GM23338 (cell line): ENCODE measurements at regions not wholly inside any gene's neighbourhood (a gene's known extent, or its start where the extent isn't known, plus 50 kb on each side); places are given as distances from the start of the nearest gene placed in this dataset.

Experiments used
- ATAC-seq: fragments of 200-7000 bp; cut with Tn5 transposase; 3 replicates; pipeline ENCODE4 v1.9.1; 2020
- DNase-seq: peaks from one replicate; pipeline ENCODE4 v3.0.0-alpha.2; 2015; ENCODE audit warnings: low spot score
- H2AFZ ChIP-seq: fragments of 200-600 bp; sonication (generic); 2 replicates; pipeline ENCODE4 v1.8.0; 2016; ENCODE audit warnings: antibody characterized with exemption, mild to moderate bottlenecking, moderate library complexity
- H3F3A ChIP-seq: fragments of 200-600 bp; sonication (generic); replicated peaks from 2 replicates; pipeline ENCODE4 v1.8.0; 2017; ENCODE audit warnings: antibody characterized with exemption, mixed run types, low read depth
- H3K27ac ChIP-seq: fragments of 200-600 bp; sonication (generic); 2 replicates; pipeline ENCODE4 v1.6.1; 2016; ENCODE audit warnings: low read depth
- H3K27me3 ChIP-seq: fragments of 200-600 bp; sonication (generic); 2 replicates; pipeline ENCODE4 v1.8.0; 2016; ENCODE audit warnings: mild to moderate bottlenecking, mixed run types, moderate library complexity; ENCODE audit not compliant: insufficient read depth
- H3K36me3 ChIP-seq: fragments of 200-600 bp; sonication (generic); 2 replicates; pipeline ENCODE4 v1.8.0; 2016; ENCODE audit warnings: mild to moderate bottlenecking; ENCODE audit not compliant: insufficient read depth
- H3K4me1 ChIP-seq: fragments of 200-600 bp; sonication (generic); 2 replicates; pipeline ENCODE4 v1.8.0; 2016; ENCODE audit warnings: mild to moderate bottlenecking, moderate library complexity; ENCODE audit not compliant: insufficient read depth
- H3K4me2 ChIP-seq: fragments of 200-600 bp; sonication (generic); 2 replicates; pipeline ENCODE4 v1.7.1; 2017; ENCODE audit warnings: mixed run types
- H3K4me3 ChIP-seq: fragments of 200-600 bp; sonication (generic); 2 replicates; pipeline ENCODE4 v1.6.1; 2016; ENCODE audit warnings: mixed run types
- H3K79me2 ChIP-seq: fragments of 200-600 bp; sonication (generic); replicated peaks from 2 replicates; pipeline ENCODE4 v1.8.0; 2017; ENCODE audit warnings: mild to moderate bottlenecking; ENCODE audit not compliant: insufficient read depth
- H3K9me2 ChIP-seq: fragments of 200-600 bp; sonication (generic); 2 replicates; pipeline ENCODE4 v1.8.0; 2017; ENCODE audit not compliant: insufficient read depth
- H4K20me1 ChIP-seq: fragments of 200-600 bp; sonication (generic); replicated peaks from 2 replicates; pipeline ENCODE4 v1.8.0; 2017; ENCODE audit warnings: mild to moderate bottlenecking; ENCODE audit not compliant: insufficient read depth
- H3K27ac Mint-ChIP-seq: 2 replicates; pipeline ENCODE4 v1.8.0; 2020; ENCODE audit warnings: inconsistent platforms, mild to moderate bottlenecking, moderate library complexity, mixed read lengths
- H3K27me3 Mint-ChIP-seq: 3 replicates; pipeline ENCODE4 v1.8.0; 2022; ENCODE audit warnings: low read depth, mild to moderate bottlenecking, moderate library complexity, mixed read lengths, inconsistent platforms; ENCODE audit not compliant: insufficient read depth, poor library complexity
- H3K36me3 Mint-ChIP-seq: 3 replicates; pipeline ENCODE4 v1.8.0; 2021; ENCODE audit warnings: low read depth, mild to moderate bottlenecking, inconsistent platforms, moderate library complexity, mixed read lengths
- H3K4me1 Mint-ChIP-seq: 3 replicates; pipeline ENCODE4 v1.8.0; 2020; ENCODE audit warnings: mild to moderate bottlenecking, inconsistent platforms, mixed read lengths
- H3K4me3 Mint-ChIP-seq: 3 replicates; pipeline ENCODE4 v1.8.0; 2021; ENCODE audit warnings: moderate library complexity, mild to moderate bottlenecking, inconsistent platforms, mixed read lengths
- H3K9me3 Mint-ChIP-seq: 3 replicates; pipeline ENCODE4 v1.8.0; 2020; ENCODE audit warnings: moderate library complexity, mild to moderate bottlenecking, inconsistent platforms, mixed read lengths
- EZH2 ChIP-seq: fragments of 200-600 bp; sonication (generic); IDR thresholded peaks from one replicate; pipeline ENCODE4 v1.8.0; 2017; ENCODE audit warnings: antibody characterized with exemption, mild to moderate bottlenecking, low read depth; ENCODE audit not compliant: unreplicated experiment
- JUNB ChIP-seq: IDR thresholded peaks from one replicate; pipeline ENCODE4 v1.6.1; 2016; ENCODE audit warnings: antibody characterized with exemption; ENCODE audit not compliant: unreplicated experiment
- POLR2AphosphoS5 ChIP-seq: IDR thresholded peaks from 2 replicates; pipeline ENCODE4 v1.6.1; 2016; ENCODE audit warnings: antibody characterized with exemption, low read depth
- ZNF114 ChIP-seq: fragments of 250-450 bp; sonication (Bioruptor Pico); IDR thresholded peaks from 2 replicates; pipeline ENCODE4 v1.5.0; 2020; ENCODE audit warnings: mild to moderate bottlenecking, moderate library complexity
- ZNF462 ChIP-seq: fragments of 250-450 bp; sonication (Bioruptor Pico); IDR thresholded peaks from 2 replicates; pipeline ENCODE4 v1.5.0; 2020; ENCODE audit warnings: mild to moderate bottlenecking, moderate library complexity

- TF ChIP-seq ZNF462 (CRISPR knock-in tag) (no peak), JUNB (no peak), EZH2 (no peak), POLR2AphosphoS5 (no peak)
Measured at GRCh38 chr3:155009217-155009616, 70.9 kb upstream of the MME start (continued).

- no peak for ATAC-seq
Measured at GRCh38 chr3:155007729-155008128, 72.4 kb upstream of the MME start.

More at GRCh38 chr3:155007729-155008128, 72.4 kb upstream of the MME start:
- no peak for DNase-seq
- H3K27ac Mint-ChIP-seq = no peak overlapping the region
- H4K20me1 ChIP-seq = no peaks in the 10 kb centered on the region
- H2AFZ ChIP-seq = no peak overlapping the region
- no peaks in the 10 kb centered on the region for H3K27me3 Mint-ChIP-seq
- no peak overlapping the region for H3K27ac ChIP-seq
- H3F3A ChIP-seq = no peaks in the 10 kb centered on the region
- H3K4me1 ChIP-seq = no peaks in the 10 kb centered on the region
- H3K79me2 ChIP-seq = no peaks in the 10 kb centered on the region
- H3K4me1 Mint-ChIP-seq = peaks cover 4% of the 10 kb centered on the region; the same call in 2 of the 3 replicates
- H3K4me3 Mint-ChIP-seq = no peak overlapping the region
- H3K36me3 ChIP-seq = no peaks in the 10 kb centered on the region
- no peaks in the 10 kb centered on the region for H3K27me3 ChIP-seq
- H3K9me2 ChIP-seq = peaks cover 9% of the 10 kb centered on the region
- TF ChIP-seq ZNF114 (CRISPR knock-in tag) = no peak
- H3K4me2 ChIP-seq = no peak overlapping the region
- H3K9me3 Mint-ChIP-seq = peaks cover 27% of the 10 kb centered on the region
- no peak overlapping the region for H3K4me3 ChIP-seq
- peaks cover 14% of the 10 kb centered on the region for H3K36me3 Mint-ChIP-seq
